ENCODE measurements at regions not wholly inside any gene's neighbourhood (a gene's known extent, or its start where the extent isn't known, plus 50 kb on each side); places are given as distances from the start of the nearest gene placed in this dataset.
A peak's percentile ranks its signal among the peaks of the same experiment; 100 is the strongest.

DNA sequence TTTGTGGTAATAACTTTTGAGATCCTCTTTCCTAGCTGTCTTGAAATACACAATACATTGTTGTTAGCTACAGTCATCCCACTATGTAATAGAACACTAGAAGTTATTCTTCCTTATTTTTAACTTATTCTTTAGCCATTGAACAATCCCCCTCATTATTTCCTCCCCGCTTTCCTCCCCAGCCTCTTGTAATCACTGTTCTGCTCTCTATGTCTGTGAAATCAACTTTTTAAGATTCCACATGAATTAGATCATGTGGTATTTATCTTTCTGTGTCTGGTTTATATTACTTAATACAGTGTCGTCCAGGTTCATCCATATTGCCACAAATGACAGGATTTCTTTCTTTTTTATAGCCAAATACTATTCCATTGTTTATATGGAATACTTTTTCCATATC lies 72.9 kb downstream of the SLC10A2 start:
- no peak for DNase-seq

DNA sequence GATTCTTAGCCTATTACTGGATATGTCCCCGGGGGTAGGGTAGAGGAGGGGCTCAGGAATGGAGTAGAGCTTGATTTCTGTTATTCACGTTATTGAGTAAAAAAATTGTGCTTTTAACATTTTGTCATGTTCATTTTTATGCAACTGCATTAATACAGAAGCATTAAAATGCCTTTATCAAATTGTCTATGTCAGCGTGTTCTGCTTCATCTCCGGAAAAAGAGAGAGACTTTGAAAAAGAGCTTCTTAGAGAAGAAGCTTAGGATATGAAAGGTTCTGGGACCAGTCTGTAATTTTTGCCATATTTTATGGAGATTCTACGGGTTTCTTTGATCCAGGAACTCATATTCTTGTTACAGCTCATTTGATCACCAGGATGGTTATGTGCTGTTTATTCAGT lies 82.0 kb downstream of the SLC10A2 start:
- DNase-seq, result peak in 1 of 3 donors; percentile 14

DNA sequence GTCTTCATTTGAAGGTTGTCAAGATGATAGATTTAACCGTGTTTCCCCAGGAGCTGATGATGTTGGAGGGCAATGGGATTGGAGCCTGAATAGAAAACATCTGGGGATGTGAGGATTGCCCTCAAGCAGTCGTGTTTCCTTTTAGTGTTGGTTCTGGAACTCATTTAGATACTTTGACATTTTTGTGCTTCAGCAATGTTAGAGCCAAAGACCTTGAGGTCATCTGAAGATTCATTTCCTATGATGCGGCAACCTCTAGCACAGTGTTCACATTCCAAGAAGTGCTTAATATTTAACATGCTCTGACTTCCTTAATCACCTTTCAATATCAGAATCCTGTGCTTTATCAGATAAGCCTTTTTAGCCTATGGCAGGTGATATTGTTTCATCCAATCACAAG lies 82.7 kb downstream of the SLC10A2 start:
- peak in 1 of 3 donors; percentile 33 for DNase-seq

DNA sequence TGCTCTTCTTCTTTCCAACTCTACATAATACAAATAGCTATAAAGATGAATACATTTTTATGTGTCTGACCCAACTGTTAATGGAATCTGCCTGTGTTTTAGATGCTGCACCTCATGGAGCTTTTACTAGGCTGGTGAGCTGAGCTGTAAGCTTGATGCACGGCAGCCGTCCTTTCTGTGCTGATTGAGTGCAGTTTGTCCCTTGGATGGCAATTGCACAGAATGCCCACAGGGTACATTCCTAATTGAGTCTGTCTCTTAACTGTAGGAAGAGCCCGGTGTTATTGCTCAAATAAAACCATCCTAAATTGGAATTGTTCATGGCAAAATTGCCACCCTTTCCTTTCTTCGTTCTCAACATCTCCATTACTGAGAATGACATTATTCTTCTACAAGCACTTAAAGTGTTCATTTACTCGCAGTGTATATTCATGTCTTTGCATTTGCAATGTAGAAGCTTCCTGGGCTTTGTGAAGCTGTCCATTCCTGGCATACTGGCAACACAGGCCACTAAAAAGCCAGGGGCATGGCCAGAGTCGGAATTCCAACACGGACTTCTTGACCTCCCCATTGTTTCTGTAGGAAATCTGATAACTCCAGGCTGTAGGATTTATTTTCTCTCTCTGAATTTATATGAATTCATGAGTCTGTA lies 85.8 kb downstream of the SLC10A2 start:
- no peak for DNase-seq

DNA sequence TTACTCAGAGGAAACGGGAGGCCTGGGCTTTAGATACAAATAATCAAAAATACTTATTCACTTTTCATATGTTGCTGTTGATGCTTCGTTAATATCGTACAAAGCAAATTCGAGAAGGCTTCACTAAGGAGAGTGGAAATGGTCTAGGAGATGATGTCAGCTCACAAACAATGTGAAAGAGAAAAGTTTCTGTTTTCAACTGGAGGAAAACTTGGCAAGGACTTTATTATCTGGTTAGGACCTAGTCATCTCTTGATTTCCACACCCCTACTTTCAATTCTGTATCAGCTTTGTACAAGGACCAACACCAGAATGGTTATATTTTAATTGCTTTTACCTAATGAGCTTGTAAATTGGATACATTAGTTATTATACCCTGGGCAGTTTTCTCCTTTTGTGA lies 88.0 kb downstream of the SLC10A2 start:
- DNase-seq, result peak in 2 of 3 donors; percentile 11 to 34

DNA sequence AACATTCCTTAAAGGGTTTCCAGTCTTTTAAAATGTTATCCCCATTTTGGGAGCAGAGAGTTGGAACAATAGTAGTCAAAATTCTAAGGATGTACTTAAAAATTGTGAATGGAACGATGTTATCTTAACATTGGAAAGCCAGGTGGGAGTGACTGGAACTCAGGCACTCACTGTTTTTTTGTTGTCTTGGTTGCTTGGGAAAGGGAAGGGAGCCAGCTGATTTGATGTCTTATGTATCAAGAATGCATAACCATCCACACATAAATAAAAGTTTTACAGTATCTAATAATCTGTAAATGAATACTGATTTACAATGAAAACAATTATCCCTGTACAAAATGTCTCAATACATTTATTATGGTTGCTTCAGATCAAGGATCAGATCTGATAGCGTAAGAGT lies 88.7 kb downstream of the SLC10A2 start:
- DNase-seq, result peak in 1 of 3 donors; percentile 22

DNA sequence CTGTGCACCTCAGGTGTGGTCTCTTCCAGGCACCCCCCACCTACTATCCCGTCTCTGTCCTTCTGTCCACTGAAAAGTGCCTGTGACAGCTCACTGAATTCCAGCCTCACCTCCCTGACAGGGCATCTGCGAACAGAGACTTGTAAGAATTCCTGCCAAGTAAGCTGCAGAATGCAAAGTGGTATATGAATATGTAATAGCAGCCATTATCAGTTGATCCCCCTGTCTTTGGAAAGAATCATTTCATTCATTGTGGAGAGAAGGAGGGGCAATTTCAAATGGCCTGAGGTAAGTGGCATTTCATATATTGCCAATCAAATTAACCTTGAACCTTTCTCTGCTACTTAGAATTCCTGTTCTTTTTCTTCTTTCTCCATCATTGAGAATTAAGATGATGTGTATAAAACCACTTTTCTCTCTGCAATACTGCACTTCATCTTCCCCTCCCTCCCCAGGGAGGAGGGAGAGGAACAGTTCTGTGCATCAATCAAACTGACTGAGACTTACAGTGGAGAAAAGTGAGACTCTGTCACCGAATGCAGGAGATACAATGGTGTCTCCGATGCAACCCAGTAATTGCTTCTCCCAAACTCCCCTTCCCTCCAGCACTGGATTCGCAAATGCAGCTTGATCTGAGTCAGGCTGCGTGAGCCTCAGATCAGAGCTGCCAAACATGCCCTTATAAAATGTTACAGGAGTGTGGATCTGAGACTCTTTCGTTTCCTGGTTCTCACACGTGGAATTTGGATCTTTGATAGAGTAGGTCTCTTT lies 91.7 kb downstream of the SLC10A2 start:
- no peak for DNase-seq

DNA sequence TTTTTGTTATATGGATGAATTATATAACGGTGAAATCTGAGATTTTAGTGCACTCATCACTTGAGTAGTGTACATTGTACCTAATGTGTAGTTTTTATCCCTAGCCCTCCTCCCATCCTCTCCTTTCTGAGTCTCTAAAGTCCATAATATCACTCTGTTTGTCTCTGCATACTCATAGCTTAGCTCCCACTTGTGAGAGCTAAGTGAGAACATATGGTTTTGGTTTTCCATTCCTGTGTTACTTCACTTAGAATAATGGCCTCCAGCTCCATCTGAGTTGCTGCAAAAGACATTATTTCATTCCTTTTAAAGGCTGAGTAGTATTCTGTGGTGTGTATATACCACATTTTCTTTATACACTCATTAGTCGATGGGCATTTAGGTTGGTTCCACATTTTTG lies 94.0 kb downstream of the SLC10A2 start:
- DNase-seq, result no peak

DNA sequence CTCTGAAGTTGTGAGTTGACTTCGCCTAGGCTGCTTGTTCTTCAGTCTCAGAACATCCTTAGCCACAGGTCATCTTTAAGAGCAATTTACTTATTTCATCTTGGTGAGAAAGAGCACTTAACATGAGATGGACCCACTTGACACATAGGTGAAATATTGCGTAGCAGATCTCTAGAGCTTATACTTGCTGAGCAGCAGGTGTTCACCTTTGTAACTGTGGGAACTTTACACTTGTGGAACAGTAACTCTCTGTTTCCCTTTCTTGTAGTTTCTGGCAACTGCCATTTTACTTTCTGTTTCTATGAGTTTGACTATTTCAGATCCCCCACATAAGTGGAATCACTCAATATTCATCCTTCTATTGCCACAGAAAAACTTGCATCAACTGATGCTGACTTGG lies 95.7 kb downstream of the SLC10A2 start:
- no peak for DNase-seq

DNA sequence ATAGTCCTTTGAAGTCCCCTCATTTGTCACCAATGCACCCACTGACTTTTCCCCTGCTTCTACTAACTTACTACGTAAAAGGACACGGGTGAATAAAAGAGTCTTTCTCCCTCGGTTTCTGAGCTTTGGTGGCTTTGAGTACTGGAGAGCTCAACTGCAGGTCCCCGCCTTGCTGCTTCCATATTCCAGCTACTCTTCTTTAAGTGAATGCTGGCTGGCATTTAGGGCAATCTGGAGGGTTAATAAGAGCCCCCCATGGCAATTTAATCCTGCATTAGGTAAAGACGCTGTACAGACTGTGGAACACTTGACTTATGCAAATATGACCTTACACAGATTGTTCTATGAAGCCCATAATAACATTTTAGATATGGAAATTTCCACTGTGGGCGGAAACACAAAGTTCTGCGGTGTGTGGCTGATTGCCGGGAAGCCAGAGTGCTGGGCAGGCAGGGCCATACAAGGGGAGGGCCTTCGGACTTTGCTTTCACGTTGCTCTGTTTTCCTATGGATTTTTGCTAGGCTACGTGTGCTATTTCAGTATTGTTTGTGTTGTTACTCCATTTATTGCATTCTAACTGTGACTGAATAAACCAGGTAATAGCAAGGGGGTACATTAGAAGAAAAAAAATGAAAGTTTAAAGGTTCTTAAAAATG lies 97.5 kb downstream of the SLC10A2 start:
- DNase-seq, result no peak

DNA sequence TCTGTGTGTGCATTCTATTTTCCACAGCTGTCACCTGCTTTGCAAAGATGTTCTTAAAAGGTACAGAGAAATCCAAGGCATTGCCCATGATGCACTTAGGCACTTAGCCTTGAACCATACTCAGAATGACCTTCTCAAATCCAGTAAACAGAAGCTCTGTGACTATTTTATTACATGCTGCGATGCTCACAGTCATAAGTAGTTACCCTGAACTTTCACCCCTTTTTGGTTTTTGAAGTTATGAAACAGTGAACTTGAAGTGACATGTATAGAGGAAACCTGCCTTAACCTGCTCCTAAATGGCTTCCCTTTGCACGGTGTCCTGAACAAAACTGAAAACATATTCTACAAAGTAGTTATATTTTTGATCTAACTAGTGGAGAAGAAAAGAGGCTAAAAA lies 100.4 kb downstream of the SLC10A2 start:
- no peak for DNase-seq

DNA sequence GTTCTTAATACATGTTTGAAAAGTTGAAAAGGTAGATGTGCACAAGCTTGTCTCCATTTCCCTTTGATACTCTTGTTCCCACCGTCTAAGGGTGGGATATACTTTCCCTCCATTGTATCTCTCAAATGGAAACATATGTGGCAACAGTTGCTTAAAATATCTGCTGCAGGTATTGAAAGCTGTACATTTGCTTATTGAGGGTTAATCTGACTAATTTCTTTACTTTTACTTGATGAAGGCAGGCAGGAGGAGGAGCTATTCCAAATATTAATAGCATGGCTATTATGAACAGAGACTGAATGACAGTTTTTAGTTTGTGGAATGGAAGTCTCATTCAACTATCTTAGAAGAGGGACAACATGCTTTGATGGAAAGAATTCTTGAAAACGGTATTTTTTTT lies 103.8 kb downstream of the SLC10A2 start:
- no peak for DNase-seq

DNA sequence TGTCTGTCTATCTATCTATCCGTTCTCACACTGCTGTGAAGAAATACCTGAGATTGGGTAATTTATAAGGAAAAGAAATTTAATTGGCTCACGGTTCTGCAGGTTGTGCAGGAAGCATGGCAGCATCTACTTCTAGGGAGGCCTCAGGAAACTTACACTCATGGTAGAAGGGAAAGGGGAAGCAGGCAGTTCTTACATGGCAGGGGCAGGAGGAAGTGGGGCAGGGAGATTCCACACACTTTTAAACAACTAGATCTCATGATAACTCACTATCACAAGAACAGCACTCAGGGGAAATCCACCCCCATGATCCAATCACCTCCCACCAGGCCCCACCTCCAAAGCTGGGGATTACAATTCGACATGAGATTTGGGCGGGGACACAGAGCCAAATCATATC lies 105.3 kb downstream of the SLC10A2 start:
- DNase-seq, result no peak

DNA sequence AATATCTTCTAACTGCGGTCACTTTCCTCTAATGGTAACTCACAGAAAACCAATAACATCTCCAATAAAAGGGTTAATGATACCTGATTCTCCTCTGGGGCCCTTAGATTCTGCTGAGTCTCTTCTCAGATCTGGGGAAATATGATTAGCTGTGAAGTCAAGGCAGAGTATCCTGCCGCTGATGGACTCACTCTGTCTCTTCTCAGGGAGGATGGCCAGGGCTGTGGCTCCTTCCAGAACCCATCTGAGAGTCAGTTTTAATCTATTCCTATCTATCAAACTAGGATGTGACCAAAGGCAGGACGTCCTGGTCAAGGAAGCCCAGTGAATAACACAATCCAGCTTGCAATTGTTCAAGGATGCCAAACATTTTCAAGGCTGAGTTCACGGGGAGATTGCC lies 109.8 kb downstream of the SLC10A2 start:
- DNase-seq, result no peak

DNA sequence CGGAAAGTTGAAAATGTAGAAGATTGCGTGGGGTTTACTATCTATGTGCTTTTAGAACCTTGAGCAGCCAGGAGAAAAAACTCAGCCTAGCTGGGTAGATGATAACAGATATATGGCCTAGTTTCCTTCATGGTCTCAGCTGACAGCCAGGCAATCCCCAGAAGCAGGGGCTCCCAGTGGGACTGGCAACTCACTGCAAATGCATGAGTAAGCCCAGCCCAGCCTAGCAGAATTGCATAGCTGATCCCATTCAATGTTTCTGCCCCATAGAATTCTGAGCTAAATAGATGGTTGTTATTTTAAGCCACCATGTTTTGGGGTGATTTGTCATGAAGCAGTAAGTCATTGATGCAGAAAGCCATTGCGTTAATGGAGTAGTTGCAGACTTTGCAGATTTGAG lies 108.5 kb downstream of the ERCC5 start:
- no peak for DNase-seq

DNA sequence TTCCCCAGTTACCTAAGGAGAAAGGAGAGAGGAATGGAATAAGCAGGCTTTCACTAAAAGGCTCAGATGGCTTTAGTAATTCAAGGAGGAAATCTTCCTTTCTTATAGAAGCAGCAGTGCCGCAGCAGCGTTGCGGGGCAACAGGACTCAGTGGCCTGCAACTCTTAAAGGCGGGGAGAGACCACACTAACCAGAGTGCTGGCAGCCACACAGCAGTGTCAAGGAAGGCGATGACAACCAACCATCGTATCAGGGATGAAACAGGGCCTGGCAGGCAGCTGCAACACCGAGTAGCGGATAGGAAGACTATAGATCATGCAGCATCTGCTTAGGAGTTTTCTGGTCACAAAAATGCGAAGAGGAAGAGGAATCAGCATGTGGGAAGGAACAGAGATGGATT lies 106.0 kb downstream of the ERCC5 start:
- DNase-seq, result no peak

DNA sequence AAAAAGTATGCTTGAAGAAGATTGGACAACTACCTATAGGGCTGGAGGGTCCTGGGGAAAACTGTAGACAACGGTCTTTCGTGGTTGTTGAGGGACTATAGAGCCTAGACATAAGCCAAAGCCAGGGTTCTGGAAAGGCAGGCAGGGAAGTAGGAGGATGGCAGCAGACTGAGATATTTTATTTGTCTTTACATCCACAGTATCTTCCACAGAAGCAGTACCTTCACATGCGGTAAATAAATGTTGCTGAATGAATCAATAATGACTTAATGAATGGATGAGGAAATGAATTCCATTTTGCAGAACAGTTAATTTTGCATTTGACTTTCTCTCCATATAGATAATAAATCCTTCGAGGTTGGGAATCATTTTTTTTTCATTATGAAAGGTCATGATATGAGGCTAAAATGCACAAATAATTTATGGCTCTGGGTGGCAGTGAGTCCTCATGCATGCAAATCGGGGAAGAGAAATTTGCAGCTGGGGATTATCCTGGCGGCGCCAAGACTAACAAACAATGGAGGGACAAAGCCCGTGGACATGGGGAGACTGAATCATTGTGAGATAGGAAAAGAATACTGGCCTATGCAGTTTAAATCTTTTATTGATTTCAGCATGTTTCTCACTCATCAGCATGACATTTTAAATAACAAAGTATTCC lies 102.0 kb downstream of the ERCC5 start:
- peak; percentile 3 to 36 (median 14) for DNase-seq

DNA sequence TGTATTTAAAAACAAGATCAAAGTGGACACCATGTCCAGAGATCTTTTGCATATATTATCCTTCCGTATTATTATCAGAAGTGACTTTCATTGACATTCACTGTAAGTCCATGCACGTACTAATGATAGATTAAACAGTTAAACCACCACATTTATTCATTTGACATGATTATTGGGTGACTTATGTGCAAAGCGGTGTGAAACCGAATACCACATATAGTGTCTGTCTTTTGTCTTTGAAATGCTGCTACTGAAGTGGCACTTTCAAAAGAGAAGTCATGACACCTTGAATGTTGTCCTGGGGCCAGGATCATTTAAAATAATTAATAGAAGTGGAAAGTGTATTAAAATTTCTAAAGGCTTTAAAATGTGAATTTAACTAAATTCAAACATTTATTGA lies 100.1 kb downstream of the ERCC5 start:
- DNase-seq, result no peak

DNA sequence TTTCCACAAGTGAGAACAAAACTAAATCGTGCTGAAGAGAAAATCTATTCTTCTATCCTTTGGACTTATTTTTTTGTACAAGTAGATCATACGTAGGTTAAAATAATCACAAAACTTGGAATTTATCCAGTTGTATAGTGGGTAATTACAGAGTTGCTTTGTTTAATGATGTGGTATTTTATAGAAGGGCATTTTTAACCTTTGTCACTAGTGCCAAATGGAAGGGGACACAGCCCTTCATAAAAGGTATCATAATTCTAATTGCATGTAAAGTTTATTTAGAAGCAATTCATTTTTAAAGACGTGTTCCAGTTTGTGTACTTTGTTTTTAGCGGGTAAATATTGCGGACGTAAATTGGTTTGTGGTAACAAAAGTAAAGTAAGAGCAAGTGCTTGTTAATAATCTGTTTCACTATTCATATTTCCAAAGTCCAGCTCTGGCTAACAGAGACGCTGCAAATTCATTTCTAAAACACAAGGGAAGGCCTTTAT lies 99.5 kb downstream of the ERCC5 start:
- DNase-seq, result no peak

DNA sequence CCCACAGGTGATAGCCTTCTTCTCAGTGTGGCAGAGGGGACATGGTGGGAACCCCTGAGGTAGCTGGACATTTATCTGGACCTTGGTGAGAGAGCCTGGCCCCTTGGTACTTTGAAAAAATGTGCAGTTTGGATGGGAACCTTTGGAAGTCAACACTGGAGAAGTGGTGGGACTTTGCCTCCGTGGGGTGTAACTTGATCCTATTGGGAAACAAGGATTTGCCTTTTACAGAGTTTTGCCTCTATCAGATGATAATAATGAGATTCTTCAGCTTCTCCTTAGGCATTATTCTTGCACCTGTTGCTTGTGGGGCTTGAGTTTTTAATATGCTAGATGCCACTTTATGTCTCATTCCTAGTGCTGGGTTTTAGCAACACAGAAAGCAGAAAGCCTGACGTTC lies 99.0 kb downstream of the ERCC5 start:
- no peak for DNase-seq

DNA sequence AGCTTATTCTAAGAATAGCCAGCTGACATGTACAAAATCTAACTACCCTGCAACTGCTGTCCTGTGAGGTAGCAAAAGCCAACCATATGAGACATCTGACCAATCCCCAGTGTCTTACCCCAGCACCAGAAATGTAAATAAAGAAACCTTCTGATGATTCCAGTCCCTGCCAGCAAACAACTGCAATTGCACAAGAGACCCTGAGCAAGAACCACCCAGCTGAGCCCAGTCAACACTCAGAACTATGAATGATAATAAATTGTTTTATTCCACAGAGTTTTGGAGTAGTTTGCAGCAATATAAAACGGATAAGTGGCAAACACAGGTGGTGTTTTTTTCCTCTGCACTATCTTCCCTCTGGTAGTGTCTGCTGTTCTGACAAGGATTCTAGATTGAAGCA lies 94.9 kb downstream of the ERCC5 start:
- no peak for DNase-seq

DNA sequence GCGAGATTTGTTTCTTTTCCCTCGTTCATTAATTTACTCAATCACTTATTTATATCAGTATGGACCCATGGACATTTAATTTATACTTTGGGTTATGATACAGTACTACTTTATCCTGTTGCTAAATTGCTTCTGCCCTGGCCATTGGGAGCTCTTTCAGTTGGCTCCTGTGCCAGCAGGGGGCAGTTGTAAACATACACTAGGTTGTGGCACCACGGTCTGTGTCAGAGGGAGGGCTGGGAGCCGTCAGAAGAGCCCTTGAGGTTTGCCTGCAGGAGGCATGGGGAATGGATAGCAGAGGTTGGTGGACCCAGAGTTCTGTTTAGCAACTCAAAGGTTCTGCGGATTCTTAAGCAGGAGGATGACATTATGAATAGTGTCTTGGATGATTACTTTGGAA lies 94.3 kb downstream of the ERCC5 start:
- no peak for DNase-seq
